Nucleus accumbens (tissue), 56 donors: ENCODE measurements at regions not wholly inside any gene's neighbourhood (a gene's known extent, or its start where the extent isn't known, plus 50 kb on each side); places are given as distances from the start of the nearest gene placed in this dataset.

ENCODE experiments used
- DNase-seq, 56 donors: peaks; one replicate each; lab custom pipeline; 2025; lab: John Stamatoyannopoulos, UW

DNA sequence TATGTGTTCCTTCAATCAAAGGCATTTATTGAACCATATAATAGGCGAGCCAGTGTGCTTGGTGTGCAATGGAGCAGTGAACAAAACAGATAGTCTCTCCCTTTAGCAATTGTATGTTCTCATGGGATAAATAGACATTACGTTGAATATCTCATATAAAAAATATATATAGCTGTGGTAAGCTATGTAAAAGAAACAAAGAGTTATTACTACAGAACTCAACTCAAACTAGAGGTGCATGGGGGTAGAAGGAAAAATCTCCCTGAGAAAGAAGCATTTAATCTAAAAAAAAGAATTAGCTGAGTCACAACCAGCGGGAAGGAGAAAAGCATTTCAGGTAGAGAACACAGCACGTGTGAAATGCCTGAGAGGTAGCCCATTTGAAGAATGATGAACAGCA is 919.3 kb downstream of the CDH11 start:
- DNase-seq = no peak

DNA sequence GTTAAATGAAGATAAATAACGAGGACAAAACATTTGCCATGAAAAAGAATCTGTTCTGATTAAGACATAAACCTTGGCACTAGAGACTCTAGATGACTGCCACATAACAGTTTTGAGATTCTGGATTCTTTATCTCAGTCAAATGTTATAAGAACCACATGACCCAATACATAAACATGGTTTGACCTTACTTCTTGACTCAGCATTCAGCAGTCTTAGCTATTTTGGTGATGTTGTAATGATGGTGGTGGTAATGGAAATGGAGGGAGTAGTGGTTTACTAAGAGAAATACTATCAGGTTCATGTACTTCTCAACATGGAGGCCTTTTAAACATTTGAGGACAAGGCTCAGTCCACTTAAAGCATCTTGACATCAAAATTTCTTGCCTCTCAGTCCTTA is 925.4 kb downstream of the CDH11 start:
- no peak for DNase-seq

GRCh38 chr16:64185954-64186353 is 935.9 kb downstream of the CDH11 start:
- DNase-seq = no peak

GRCh38 chr16:64184156-64184555 is 937.7 kb downstream of the CDH11 start:
- no peak for DNase-seq

DNA sequence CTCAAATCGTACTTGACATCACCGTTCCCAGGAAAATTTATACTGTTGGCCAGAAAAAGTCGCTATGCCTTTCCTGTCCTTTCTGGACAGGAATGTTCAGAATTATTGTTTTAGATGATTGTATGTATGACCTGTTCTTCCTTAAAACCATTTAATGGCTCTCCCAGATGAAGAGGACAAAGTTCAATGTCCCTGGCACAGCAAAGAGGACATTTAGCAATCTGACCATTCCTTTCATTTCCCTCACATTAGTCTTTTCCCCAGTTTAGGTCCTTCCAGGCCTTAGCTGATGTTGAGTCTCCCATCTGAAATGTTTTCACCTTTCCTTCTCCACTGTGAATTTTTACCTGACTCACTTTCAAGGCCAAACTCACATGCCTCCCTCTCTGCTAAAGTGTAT is 938.9 kb downstream of the CDH11 start:
- DNase-seq = no peak

- peak in 3 of 56 donors; percentile 5 to 16 (median 12) for DNase-seq
Observed at GRCh38 chr16:64181271-64181925, 940.5 kb downstream of the CDH11 start.

DNA sequence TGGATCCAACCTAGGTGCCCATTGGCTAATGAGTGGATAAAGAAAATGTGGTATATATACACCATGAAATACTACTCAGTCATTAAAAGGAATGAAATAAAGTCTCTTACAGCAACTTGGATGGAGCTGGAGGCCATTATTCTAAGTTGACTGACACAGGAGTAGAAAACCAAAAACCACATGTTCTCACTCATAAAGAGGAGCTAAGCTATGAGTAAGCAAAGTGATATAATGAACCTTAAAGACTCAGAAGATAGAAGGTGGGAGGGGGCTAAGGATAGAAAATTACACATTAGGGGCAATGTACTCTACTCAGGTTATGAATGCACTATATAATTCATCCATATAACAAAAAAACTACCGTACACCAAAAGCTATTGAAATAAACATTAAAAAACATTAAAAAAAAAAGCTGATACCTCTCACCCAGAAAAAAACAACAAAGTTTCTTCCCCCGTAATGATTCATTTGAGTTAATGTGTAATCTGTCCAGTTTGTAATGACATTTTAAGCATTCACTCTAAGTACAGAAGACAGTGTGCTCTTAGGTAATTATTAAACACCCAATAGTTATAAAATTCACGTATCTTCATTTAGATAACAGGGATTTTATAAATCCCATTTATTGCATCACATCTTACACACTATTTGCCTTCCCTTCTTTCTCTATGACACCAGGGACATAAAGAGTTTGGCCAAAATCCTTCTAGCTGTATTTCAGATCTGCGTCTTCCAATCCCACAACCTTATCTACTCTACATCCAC is 941.5 kb downstream of the CDH11 start:
- no peak for DNase-seq

GRCh38 chr16:64174327-64174726 is 947.5 kb downstream of the CDH11 start:
- no peak for DNase-seq

GRCh38 chr16:64172652-64173051 is 949.2 kb downstream of the CDH11 start:
- DNase-seq = no peak

DNA sequence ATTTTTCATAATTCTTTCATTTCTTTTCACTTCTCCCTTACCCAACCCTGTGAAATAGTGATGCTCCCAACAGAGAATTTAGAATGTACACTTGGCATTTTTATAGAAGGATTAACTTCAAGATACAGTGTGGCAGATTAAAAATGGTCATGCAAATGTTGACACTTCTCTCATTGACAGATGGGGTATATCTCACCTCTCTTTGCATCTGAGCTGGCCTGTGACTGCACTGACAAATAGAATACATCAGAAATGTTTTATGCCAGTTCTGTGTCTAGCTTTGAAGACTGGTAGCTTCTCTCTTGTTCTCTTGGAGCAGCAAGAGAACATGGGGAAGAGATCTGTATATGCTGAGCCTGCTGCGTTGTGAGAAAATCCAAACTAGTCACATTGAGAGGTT is 949.6 kb downstream of the CDH11 start:
- DNase-seq = no peak

- no peak for DNase-seq
Observed at GRCh38 chr16:64171632-64172031, 950.2 kb downstream of the CDH11 start.

DNA sequence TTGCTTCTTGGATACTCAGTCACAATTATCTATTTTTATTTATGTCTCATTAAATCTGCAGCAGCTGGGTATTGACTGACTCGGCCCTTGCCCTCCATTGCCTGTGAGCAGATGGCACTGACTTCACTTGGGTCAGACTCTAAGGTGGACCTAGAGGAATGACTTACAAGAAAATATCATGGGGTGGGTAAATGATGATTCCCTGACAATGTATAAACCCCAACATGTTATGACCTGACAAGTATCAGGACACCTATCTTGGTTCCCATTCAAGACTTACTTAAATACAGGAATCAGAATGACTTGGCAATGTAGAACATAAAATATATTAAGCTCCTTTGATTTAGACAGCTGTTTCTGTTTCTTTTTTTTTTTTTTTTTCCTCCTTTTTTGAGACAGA is 953.5 kb downstream of the CDH11 start:
- DNase-seq = peak in 1 of 56 donors; percentile 14

GRCh38 chr16:64167936-64168335 is 953.9 kb downstream of the CDH11 start:
- DNase-seq = peak in 10 of 56 donors; percentile 2 to 34 (median 20)

GRCh38 chr16:64165368-64165767 is 956.5 kb downstream of the CDH11 start:
- no peak for DNase-seq

GRCh38 chr16:64162613-64163375 is 959.1 kb downstream of the CDH11 start:
- DNase-seq = no peak

GRCh38 chr16:64159976-64160375 is 961.9 kb downstream of the CDH11 start:
- no peak for DNase-seq

- DNase-seq = no peak
Observed at GRCh38 chr16:64158941-64159588, 962.8 kb downstream of the CDH11 start.

DNA sequence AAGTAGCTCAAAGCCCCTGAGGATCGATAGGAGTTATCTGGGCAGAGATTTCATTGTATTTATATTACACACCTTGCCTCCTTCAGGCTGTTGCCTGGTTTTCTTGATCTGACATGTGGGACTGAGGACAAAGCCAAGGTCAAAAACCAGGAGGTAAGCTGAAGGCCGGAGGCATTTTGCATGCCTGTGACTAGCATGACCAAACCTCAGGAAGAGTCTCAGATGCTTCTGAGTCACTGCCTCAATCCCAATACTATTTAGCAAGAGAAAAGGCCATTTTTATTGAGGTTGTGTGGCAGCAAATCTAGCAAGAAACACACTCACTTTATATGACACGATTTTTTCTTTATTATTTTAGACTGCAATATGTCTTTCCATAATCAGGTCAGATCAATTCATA is 968.1 kb downstream of the CDH11 start:
- no peak for DNase-seq

GRCh38 chr16:64151990-64152767 is 969.7 kb downstream of the CDH11 start:
- no peak for DNase-seq

DNA sequence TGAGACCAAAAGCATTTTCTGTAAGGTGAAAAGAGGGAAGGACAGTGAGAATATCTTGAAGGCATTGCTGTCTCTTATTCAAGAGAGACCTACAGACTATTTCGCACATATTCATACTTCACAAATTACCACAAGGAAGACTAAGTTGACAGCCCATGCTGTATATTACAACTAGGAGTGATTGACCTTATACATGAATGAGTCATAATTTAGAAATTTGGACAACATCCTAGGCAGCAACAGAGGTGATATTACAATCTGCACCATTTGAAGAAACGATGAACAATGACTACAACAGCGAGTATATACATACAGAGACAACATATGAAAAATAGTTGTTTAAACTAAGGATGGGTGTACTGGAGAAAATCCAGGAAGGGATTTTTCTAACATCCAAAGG is 971.7 kb downstream of the CDH11 start:
- no peak for DNase-seq
